Midbrain (tissue), 1 donor: ENCODE measurements at regions not wholly inside any gene's neighbourhood (a gene's known extent, or its start where the extent isn't known, plus 50 kb on each side); places are given as distances from the start of the nearest gene placed in this dataset.

ENCODE experiments used
- DNase-seq: peaks from one replicate; lab custom pipeline; 2025; lab: John Stamatoyannopoulos, UW

GRCh38 chr3:28816017-28816416, 464.9 kb upstream of the RBMS3 start:
- no peak for DNase-seq

DNA sequence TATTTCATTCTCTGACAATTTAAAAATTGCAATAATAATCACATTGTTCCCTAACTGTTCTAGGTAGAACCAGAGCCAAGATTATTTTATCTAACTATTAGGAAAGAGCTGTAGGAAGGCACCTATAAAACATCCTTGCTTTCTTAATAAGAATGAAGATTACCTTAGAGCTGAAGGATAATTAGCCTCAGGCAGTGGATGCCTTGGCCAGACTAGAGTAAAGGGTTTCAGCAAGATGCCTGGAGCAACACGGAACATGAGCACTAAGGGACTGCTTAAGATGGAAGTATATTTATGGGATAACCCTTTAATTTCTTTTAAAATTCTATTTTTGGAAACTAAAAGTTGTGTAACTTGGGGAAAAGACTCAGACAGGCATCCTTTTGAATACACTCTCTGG, 456.6 kb upstream of the RBMS3 start:
- DNase-seq, result no peak

GRCh38 chr3:28826840-28827239, 454.0 kb upstream of the RBMS3 start:
- DNase-seq, result no peak

GRCh38 chr3:28835249-28835648, 445.6 kb upstream of the RBMS3 start:
- no peak for DNase-seq

DNA sequence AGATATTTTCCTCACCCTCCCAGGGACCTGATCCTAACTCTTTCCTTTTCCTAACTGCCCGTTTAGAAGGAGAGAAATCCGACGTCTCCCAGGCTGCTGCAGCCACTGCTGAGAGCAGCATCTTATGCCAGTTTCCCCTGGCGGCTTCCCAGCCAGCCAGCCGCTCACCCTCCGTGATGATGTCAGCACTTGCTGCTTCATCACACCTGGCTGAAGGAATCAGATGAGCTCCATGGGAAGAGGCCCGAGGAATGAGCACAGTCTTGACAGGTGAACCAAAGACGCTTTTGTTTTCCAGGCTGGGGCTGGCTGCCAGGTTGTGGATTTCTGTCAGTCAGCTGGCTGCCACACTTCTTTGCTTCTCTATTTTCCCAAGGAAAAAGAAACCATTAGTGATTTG, 445.1 kb upstream of the RBMS3 start:
- peak; percentile 44 for DNase-seq

DNA sequence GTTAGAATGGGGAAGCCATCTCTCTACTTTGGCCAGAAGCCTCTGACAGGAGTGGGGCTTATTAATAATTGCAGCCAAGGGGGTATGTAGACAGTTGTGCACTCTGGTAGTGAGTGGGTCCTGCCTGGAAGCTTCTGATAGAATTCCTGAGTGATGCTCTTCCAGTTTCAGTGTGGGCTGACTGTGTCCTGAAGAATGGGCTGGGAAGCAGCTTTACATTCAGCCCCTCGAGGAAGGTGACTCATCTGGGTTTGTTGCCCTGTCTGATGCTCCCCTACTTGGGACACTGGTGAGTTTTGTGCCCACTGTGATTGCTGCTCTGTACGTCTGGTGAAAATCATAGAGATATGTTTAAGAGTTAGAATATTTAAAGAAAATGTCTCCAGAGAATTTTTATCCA, 444.7 kb upstream of the RBMS3 start:
- no peak for DNase-seq

- DNase-seq, result no peak
These were observed 439.9 kb upstream of the RBMS3 start for GRCh38 chr3:28840976-28841376.

DNA sequence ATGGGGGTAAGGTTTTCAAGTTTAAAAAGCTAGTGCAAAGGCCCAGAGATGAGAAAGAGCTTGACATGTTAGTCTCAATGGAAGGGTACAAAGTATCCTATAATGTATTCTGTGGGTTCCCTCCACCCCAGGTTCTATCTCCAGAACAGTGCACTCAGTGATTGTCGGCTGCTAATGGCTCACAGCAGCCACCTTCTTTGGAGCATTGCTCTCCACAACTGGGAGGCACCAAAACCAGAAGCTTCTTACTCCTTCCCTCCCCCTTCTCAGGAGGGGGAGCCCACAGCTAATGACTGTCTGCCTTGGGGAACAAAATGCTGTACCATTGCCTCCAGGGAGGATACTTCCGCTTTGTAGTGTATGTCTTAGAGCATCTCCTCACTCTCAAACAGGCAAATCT, 439.4 kb upstream of the RBMS3 start:
- DNase-seq, result no peak

GRCh38 chr3:28844298-28845005, 436.4 kb upstream of the RBMS3 start:
- DNase-seq, result no peak

DNA sequence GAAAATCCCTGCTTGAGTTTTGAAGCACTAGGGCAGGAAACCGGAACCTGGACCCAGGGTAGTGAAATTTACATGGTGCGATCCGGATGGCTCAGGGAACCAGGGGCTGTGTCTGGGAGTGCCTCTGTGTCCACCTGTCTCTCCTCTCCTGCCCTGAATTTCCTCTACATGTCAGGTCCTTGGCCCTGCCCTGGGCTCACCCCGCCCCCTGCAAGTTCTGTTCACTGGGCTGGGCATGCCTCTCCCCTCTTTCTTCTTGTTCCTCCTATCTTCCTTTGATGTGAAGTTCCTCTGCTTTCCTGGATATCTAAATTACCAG, 435.9 kb upstream of the RBMS3 start:
- DNase-seq, result no peak

GRCh38 chr3:28846971-28847478, 433.8 kb upstream of the RBMS3 start:
- no peak for DNase-seq

DNA sequence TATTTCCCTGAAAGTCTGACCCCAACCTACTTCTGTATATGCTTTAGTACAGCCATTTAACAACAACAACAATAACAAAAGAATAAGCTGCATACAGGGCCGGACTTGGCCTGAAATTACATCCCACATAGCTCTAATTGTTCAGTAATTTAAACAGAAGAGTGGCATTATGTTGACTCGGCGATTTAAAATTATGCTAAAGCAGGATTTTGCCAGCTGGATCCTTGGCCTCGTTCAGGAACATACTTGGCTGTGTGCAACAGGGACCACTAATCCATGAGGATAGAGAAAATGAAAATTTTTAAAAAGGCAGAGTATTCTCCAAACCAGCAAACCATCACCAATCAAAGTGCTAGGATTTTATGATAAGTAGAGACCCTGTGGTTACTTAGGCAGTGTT, 433.1 kb upstream of the RBMS3 start:
- no peak for DNase-seq

- DNase-seq, result no peak
These were observed 430.7 kb upstream of the RBMS3 start for GRCh38 chr3:28850186-28850585.

DNA sequence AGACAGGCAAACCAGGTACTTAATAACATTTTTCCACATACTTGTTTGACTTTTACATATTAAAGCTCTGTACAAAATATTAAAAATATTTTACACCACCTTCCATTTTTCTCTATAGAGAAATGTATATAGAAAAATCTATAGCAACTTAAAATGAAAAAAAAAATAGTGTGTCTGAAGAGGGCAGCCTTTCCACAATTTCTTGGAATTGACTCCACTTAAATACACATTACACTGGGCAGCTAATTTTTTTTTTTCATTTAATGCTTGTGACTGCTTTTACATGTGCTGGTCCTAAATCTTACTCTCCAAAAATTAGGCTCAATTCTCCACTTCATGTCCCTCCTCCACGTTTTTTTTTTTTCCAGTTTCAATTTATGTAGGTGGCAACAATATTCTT, 427.0 kb upstream of the RBMS3 start:
- no peak for DNase-seq

DNA sequence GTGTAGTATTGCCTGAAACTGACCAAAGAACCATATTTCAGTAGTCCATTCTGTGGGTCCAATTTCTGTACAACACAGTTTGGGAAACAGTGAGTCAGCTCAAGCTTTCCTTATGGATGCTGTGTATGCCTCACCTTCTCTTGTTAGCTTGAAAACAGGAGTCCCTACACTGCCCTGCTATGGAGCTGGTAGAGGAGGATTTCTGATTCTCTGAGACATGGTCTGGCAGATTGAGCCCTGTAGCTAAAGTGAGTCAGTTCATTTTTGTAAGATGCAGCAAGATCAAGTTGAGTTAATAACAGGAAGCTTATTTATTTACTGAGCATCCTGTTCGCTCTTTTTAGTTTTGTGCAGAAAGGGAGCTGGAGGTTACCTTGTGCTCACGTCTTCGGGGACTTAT, 424.1 kb upstream of the RBMS3 start:
- DNase-seq, result no peak

DNA sequence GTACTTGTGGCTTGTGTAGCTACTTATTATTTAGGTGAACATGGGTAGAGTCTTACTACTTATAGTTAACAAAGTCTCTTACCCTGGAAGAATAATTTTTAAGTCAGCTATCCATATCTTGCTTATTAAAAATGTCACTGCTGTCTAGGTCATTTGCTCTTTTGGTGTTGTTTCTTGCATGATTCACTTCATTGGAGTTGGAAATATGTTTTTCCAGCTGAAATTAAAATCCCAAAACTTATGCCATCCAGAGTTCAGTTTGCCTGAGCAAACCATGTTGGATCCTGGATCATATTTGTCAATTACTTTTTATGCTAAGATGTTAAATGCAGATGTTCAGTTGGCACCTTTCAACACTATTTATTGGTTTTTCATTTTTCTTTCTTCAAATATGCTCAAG, 421.0 kb upstream of the RBMS3 start:
- no peak for DNase-seq

DNA sequence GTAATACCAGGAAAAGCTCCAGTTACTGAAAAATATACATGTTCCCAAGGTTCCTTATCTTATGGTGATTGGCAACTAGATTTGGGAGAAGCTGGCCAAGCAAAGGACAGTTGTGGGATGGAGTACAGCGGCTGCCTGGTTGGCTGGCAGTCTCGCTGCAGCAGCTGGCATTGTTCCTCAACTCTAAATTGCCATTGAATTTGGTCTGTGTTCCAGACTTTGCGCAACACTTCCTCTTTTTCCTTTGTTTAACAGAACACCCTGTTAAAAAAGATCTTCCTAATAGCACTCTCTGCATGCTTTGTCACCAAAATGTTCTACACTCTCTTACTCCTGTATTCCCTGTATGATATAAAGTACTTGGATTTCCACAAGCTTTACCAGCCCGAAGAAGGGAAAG, 420.6 kb upstream of the RBMS3 start:
- DNase-seq, result peak; percentile 74

DNA sequence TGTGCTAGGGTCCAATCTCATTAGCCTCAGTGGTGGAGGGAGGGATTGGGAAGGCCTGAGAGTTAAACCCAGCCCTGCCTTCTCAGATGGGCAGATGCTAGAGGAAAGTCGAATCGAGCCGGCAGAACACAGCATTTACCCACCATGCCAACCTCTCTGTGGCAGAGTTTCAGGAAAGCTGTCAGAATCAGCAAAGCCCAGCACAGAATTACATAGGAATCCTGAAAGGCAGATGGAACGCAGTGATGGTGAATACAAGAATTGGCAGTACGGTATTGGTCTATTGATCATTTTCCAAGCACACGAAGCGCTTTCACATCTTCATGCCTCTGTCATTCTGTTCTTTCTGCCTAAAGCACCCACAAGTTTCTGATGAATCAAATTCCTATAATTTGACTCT, 417.7 kb upstream of the RBMS3 start:
- no peak for DNase-seq

- DNase-seq, result no peak
These were observed 413.0 kb upstream of the RBMS3 start for GRCh38 chr3:28867836-28868235.

- DNase-seq, result no peak
These were observed 412.0 kb upstream of the RBMS3 start for GRCh38 chr3:28868897-28869296.

DNA sequence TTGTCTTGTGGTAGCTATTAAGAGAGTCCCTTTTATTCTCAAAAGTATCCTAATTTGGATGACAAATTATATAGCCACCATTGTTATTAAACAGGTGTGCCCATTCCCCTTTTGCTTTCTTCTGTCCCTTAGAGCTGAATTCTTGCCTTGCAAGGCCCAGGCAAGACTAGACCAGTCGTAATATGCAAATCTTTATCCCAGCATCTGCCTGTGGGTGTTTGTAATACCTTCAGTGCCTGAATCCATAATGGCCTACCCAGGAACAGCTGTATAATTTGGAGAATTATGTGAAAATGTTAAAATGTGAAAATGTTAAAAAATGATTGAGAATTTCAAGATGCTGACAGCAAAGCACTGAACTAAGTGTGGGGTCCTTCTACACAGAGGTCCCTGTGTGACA, 403.0 kb upstream of the RBMS3 start:
- no peak for DNase-seq

DNA sequence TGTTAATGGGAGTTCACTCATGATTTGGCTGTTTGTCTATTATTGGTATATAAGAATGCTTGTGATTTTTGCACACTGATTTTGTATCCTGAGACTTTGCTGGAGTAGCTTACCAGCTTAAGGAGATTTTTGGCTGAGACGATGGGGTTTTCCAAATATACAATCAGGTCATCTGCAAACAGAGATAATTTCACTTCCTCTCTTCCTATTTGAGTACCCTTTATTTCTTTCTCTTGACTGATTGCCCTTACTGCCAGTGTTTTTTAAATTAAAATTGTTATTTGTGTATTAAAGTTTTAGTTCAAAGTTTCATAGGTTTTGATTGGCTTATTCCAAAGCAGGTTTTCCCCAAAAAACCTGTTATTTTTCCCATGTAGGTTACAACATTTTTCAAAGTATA, 390.5 kb upstream of the RBMS3 start:
- no peak for DNase-seq

DNA sequence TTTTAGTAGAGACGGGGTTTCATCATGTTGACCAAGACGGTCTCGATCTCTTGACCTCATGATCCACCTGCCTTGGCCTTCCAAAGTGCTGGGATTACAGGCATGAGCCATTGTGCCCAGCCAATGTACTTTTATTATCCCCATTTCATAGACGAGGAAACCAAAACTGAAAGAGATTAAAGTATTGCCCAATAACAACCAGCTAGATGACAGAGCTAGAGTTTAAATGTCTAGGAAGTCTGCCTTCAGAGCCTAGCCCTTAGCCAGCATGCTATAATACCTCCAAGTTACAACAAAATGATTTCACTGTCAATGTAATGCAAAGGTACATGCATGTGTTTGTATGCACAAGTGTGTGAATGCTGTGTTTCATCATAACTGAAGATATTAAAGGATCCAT, 389.4 kb upstream of the RBMS3 start:
- no peak for DNase-seq

- DNase-seq, result no peak
These were observed 380.6 kb upstream of the RBMS3 start for GRCh38 chr3:28900301-28900700.

DNA sequence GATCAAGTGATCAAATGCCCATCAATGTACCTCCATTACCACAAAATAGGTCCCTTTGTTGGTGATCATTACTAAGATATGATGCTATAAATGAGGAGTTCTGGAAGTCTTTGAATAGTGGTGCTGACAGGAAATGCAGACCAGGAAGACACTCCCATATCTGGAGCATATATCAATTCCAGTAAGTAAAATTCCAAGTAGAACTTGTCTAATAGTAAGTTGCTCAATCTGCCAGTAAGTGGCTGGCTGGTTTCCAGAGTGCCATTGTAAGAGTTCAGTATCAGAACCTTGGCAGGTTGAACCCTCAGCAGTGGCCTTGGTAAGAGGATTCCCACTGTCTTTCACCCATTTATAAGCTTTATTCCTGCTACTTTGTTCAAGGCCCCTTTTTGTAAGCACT, 379.9 kb upstream of the RBMS3 start:
- DNase-seq, result no peak
